ENCODE measurements at regions not wholly inside any gene's neighbourhood (a gene's known extent, or its start where the extent isn't known, plus 50 kb on each side); places are given as distances from the start of the nearest gene placed in this dataset.

DNA sequence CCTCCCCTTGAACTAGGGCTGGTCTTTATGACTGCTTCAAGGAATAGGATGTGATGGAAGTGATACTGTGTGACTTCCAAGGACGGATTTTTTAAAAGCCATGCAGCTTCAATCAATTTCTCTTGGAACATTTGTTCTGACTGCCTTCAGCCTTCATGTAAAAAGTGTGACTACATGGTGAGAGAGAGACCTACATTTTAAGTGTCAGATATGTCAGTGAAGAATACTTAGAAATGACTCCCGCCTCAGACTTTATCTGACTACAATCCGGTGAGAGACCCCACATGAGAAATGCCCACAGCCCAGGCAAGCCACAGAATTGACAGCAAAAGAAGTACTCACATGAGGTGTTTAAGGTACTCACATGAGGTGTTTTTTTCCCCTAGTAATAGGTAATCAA lies 295.3 kb downstream of the KCNC2 start:
- Histone ChIP-seq H3K9ac (ENCODE audit: control insufficient read depth, insufficient read depth, low read length) (no peak overlapping the region), H3K36me3 (ENCODE audit: control insufficient read depth in 2 of 2, insufficient read depth in 2 of 2, low read length in 1 of 2) (no peaks in the 10 kb centered on the region), H3K27ac (ENCODE audit: control insufficient read depth, insufficient read depth) (no peak overlapping the region), H2AFZ (ENCODE audit: control insufficient read depth, low read depth, low read length) (no peak overlapping the region), H4K20me1 (ENCODE audit: control insufficient read depth, insufficient read depth) (no peaks in the 10 kb centered on the region), H3K4me2 (ENCODE audit: control insufficient read depth, insufficient read depth) (no peak overlapping the region), H3K27me3 (replicated peaks in 1 of 2; ENCODE audit: control insufficient read depth in 2 of 2, insufficient read depth in 2 of 2, low read length in 1 of 2) (no peaks in the 10 kb centered on the region), H3K79me2 (ENCODE audit: control insufficient read depth, insufficient read depth, low read length) (no peaks in the 10 kb centered on the region), H3K4me1 (ENCODE audit: control insufficient read depth, insufficient read depth, low read length) (no peaks in the 10 kb centered on the region), H3K9me3 (replicated peaks; ENCODE audit: control insufficient read depth, insufficient read depth, low read length) (no peaks in the 10 kb centered on the region), H3K4me3 (no peak overlapping the region)
- in situ Hi-C loops (cut with MboI): no loop called here
- no peak for DNase-seq (ENCODE audit: low read depth, low spot score)
- POLR2A ChIA-PET: no interaction called here
- 15% methylated on average over 3 of the region's 3 CpGs for WGBS (ENCODE audit: insufficient coverage, insufficient replicate concordance, low lambda C conversion rate, missing lambda C conversion rate)
- CTCF ChIA-PET: interaction anchor here (1.0 kb wide), 1 partner anchor 9 kb away, joined by 3 read pairs; no protein-coding TSS in a partner anchor
- intact Hi-C loops (cut with micrococcal nuclease; ENCODE audit: unreplicated experiment): no loop called here
- no peak for ATAC-seq
- RAD21 ChIA-PET (ENCODE audit: unreplicated experiment): no interaction called here
- BruUV-seq (replicated peaks): no TSS peak
- TF ChIP-seq, protein P1, sequence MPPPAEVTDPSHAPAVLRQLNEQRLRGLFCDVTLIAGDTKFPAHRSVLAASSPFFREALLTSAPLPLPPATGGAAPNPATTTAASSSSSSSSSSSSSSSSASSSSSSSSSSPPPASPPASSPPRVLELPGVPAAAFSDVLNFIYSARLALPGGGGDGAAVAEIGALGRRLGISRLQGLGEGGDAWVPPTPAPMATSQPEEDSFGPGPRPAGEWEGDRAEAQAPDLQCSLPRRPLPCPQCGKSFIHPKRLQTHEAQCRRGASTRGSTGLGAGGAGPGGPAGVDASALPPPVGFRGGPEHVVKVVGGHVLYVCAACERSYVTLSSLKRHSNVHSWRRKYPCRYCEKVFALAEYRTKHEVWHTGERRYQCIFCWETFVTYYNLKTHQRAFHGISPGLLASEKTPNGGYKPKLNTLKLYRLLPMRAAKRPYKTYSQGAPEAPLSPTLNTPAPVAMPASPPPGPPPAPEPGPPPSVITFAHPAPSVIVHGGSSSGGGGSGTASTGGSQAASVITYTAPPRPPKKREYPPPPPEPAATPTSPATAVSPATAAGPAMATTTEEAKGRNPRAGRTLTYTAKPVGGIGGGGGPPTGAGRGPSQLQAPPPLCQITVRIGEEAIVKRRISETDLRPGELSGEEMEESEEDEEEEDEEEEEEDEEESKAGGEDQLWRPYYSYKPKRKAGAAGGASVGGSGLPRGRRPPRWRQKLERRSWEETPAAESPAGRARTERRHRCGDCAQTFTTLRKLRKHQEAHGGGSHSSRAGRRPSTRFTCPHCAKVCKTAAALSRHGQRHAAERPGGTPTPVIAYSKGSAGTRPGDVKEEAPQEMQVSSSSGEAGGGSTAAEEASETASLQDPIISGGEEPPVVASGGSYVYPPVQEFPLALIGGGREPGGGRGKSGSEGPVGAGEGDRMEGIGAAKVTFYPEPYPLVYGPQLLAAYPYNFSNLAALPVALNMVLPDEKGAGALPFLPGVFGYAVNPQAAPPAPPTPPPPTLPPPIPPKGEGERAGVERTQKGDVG (CRISPR knock-in tag; IDR thresholded peaks at IDR 0.05): no peak
- TF ChIP-seq PAX8 (IDR thresholded peaks at IDR 0.05) (no peak), TCF7 (IDR thresholded peaks at IDR 0.05; ENCODE audit: borderline replicate concordance) (no peak), ELK1 (IDR thresholded peaks at IDR 0.05; ENCODE audit: low read depth, low read length) (no peak), CREB1 (IDR thresholded peaks at IDR 0.05; ENCODE audit: low read depth) (no peak)
- SMC1A ChIA-PET (ENCODE audit: uncharacterized antibody, unreplicated experiment): no interaction called here
- no peak for FAIRE-seq
